Loucy (cell line): ENCODE measurements at regions not wholly inside any gene's neighbourhood (a gene's known extent, or its start where the extent isn't known, plus 50 kb on each side); places are given as distances from the start of the nearest gene placed in this dataset.

ENCODE experiments used
- CTCF ChIP-seq: fragments of 200-600 bp; sonication (generic); conservative IDR thresholded peaks from 2 replicates; pipeline ENCODE4 v1.5.1; 2014; ENCODE audit warnings: mild to moderate bottlenecking, antibody characterized with exemption, low read length
- EZH2phosphoT487 ChIP-seq: fragments of 200-600 bp; IDR thresholded peaks from 2 replicates; pipeline ENCODE4 v1.6.1; 2018; ENCODE audit warnings: antibody characterized with exemption, mild to moderate bottlenecking, moderate library complexity, borderline replicate concordance

GRCh38 chr4:187157380-187157958 lies 433.8 kb upstream of the FAT1 start:
- TF ChIP-seq CTCF (no peak), EZH2phosphoT487 (no peak)
